Peyer's patch (tissue), 4 donors: ENCODE measurements at regions not wholly inside any gene's neighbourhood (a gene's known extent, or its start where the extent isn't known, plus 50 kb on each side); places are given as distances from the start of the nearest gene placed in this dataset.

ENCODE experiments used
- CTCF ChIP-seq, 6 experiments: fragments of 450-650 bp in 4 of 6; fragments of 200-600 bp in 2 of 6; sonication (generic) in 1 of 6; IDR thresholded peaks; one replicate each; pipeline ENCODE4 v1.5.1; 2017 to 2019; ENCODE audit warnings: antibody characterized with exemption in 6 of 6, mild to moderate bottlenecking in 3 of 6, moderate library complexity in 1 of 6
- POLR2A ChIP-seq, 2 donors: fragments of 450-650 bp; IDR thresholded peaks; one replicate each; pipeline ENCODE4 v1.5.1; 2017; ENCODE audit warnings: antibody characterized with exemption in 2 of 2, mild to moderate bottlenecking in 2 of 2, moderate library complexity in 2 of 2

- TF ChIP-seq CTCF (IDR thresholded peaks at IDR 0.05) (no peak), POLR2A (IDR thresholded peaks at IDR 0.05) (no peak)
Measured at GRCh38 chr2:41206004-41206403, 754.1 kb upstream of the SLC8A1 start.
